B cell (primary cell): ENCODE measurements at regions not wholly inside any gene's neighbourhood (a gene's known extent, or its start where the extent isn't known, plus 50 kb on each side); places are given as distances from the start of the nearest gene placed in this dataset.

Source experiments
- CTCF ChIP-seq: fragments of 200-600 bp; IDR thresholded peaks from one replicate; pipeline ENCODE4 v1.8.0; 2022; ENCODE audit warnings: antibody characterized with exemption, mild to moderate bottlenecking
- EZH2 ChIP-seq: IDR thresholded peaks from 2 replicates; pipeline ENCODE4 v1.6.1; 2012; ENCODE audit warnings: borderline replicate concordance, low read depth, mild to moderate bottlenecking, moderate library complexity, low read length; ENCODE audit not compliant: insufficient read depth, poor library complexity, severe bottlenecking

DNA sequence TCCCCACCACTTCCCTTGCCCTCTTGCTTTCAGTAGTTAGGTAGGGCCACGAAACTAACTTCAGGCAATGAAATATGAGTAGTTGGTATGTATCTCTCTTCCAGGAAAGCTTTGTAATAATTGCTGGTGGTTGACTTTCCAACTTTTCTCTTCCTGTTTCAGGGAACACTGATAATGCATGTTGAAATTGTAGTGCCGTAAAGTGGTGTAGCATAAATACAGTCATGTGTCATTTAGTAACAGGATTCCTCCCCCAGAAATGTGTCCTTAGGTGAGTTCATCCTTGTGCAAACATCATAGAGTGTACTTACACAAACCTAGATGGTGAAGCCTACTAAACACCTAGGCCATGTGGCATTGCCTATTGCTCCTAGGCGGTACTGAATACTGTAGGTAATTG is 429.2 kb downstream of the PID1 start:
- TF ChIP-seq CTCF: no peak
- TF ChIP-seq EZH2: no peak
